ENCODE measurements at regions not wholly inside any gene's neighbourhood (a gene's known extent, or its start where the extent isn't known, plus 50 kb on each side); places are given as distances from the start of the nearest gene placed in this dataset.

DNA sequence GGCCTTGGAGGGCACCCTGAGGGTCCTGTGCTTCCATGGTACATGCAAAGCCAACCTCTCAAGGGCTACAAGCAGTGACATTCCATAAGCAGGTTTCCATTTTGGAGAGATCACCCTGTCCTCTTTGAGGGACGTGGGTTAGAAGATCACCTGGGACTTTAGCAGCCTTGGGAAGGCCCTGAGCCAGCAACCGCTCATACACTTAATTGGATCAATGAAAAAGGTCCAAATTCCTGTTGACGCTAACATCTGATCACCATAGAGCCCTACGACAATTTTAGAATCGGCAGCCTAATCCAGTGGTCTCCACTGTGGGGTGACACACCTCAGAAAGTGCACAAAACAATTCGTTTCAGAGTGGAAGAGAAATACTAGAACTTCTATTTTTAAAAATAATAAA, 196.0 kb upstream of the NR3C1 start:
- POLR2A ChIA-PET (ENCODE audit: partially characterized antibody) = no interaction called here
- 86% methylated on average over 6 of the region's 6 CpGs; no CpG with 5 or more reads in 1 of the 2 experiments for WGBS, 2 experiments (ENCODE audit: extremely low coverage in 1 of 2, insufficient coverage in 1 of 2, insufficient read length in 1 of 2, insufficient replicate concordance in 2 of 2, low coverage in 1 of 2, low lambda C conversion rate in 2 of 2, missing lambda C conversion rate in 1 of 2)
- Histone ChIP-seq H4K91ac (replicated peaks; ENCODE audit: insufficient read length, low read length) (no peak overlapping the region), H4K8ac (ENCODE audit: extremely low read depth, insufficient read depth, low read length) (no peak overlapping the region), H3K9ac (replicated peaks in 1 of 4; ENCODE audit: extremely low read depth in 1 of 4, low read depth in 3 of 4, low read length in 3 of 4) (no peak overlapping the region), H3K27ac (ENCODE audit: low read depth, low read length) (no peak overlapping the region), H3K4me3 (ENCODE audit: extremely low read depth in 1 of 4, insufficient read depth in 2 of 4, low read depth in 3 of 4, low read length in 4 of 4) (no peak overlapping the region), H3K23ac (ENCODE audit: insufficient read length) (no peak overlapping the region), H2AK5ac (ENCODE audit: low read depth, low read length) (no peak overlapping the region), H2BK20ac (ENCODE audit: low read length) (no peak overlapping the region), H3K79me1 (ENCODE audit: low read depth, low read length) (no peaks in the 10 kb centered on the region), H2BK15ac (ENCODE audit: low read length) (no peak overlapping the region), H2BK12ac (ENCODE audit: low read depth, low read length) (no peak overlapping the region), H3K14ac (ENCODE audit: insufficient read length) (no peak overlapping the region), H4K5ac (ENCODE audit: insufficient read length, low read depth, low read length) (no peak overlapping the region), H3K27me3 (replicated peaks in 1 of 4; ENCODE audit: control insufficient read depth in 3 of 4, extremely low read depth in 1 of 4, insufficient read depth in 3 of 4, low read length in 3 of 4) (no peaks in the 10 kb centered on the region), H3K36me3 (ENCODE audit: control insufficient read depth in 2 of 4, insufficient read depth in 4 of 4, low read length in 3 of 4) (no peaks in the 10 kb centered on the region), H2BK5ac (ENCODE audit: low read depth, low read length) (no peak overlapping the region), H2BK120ac (replicated peaks; ENCODE audit: low read depth, low read length) (no peak overlapping the region), H3K23me2 (ENCODE audit: low read depth, low read length) (no peaks in the 10 kb centered on the region), H3K4me1 (replicated peaks in 1 of 4; ENCODE audit: control insufficient read depth in 3 of 4, insufficient read depth in 4 of 4, low read length in 3 of 4) (peaks cover 0 to 4% (median 0%) of the 10 kb centered on the region in 4 experiments; a peak in 1 of 7 replicates), H3K9me3 (ENCODE audit: insufficient read depth in 2 of 2, low read depth in 1 of 2, low read length in 1 of 2) (no peaks in the 10 kb centered on the region), H2AFZ (ENCODE audit: low read length) (no peak overlapping the region), H4K20me1 (replicated peaks in 1 of 2; ENCODE audit: control insufficient read depth in 1 of 2, insufficient read depth in 2 of 2, low read length in 2 of 2) (no peaks in the 10 kb centered on the region), H3K79me2 (ENCODE audit: control insufficient read depth in 1 of 2, insufficient read depth in 2 of 2, low read length in 2 of 2) (no peaks in the 10 kb centered on the region), H3K18ac (ENCODE audit: extremely low read depth, low read length) (no peak overlapping the region), H3K56ac (replicated peaks; ENCODE audit: insufficient read length, low read depth, low read length) (no peak overlapping the region), H3K4me2 (ENCODE audit: insufficient read depth in 1 of 2, low read depth in 2 of 2, low read length in 2 of 2) (no peak overlapping the region), H3K4ac (replicated peaks; ENCODE audit: insufficient read length, low read depth, low read length) (no peak overlapping the region)
- DNase-seq (ENCODE audit: low read depth in 1 of 2, low spot score in 2 of 2) (no peak), FAIRE-seq (no peak)
- no peak for TF ChIP-seq RNF2 (IDR thresholded peaks at IDR 0.05; ENCODE audit: borderline replicate concordance, low read depth, low read length, missing control alignments, poor library complexity, severe bottlenecking)
- no peak for TF ChIP-seq FOSL1 (IDR thresholded peaks at IDR 0.05; ENCODE audit: insufficient read depth, low read depth, low read length)
- TF ChIP-seq SRF (IDR thresholded peaks at IDR 0.05; ENCODE audit: low read depth, low read length) = no peak
- TF ChIP-seq, protein P1, sequence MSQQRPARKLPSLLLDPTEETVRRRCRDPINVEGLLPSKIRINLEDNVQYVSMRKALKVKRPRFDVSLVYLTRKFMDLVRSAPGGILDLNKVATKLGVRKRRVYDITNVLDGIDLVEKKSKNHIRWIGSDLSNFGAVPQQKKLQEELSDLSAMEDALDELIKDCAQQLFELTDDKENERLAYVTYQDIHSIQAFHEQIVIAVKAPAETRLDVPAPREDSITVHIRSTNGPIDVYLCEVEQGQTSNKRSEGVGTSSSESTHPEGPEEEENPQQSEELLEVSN (IDR thresholded peaks at IDR 0.05) = no peak
- TF ChIP-seq SAP30 (IDR thresholded peaks at IDR 0.05; ENCODE audit: insufficient read depth, insufficient replicate concordance, low read length) = no peak
- CTCF ChIA-PET (ENCODE audit: partially characterized antibody) = no interaction called here
